IMR-90 (cell line): ENCODE measurements at regions not wholly inside any gene's neighbourhood (a gene's known extent, or its start where the extent isn't known, plus 50 kb on each side); places are given as distances from the start of the nearest gene placed in this dataset.

Source experiments
- ATAC-seq: fragments of 200-7000 bp; cut with Tn5 transposase; 2 replicates; pipeline ENCODE4 v1.9.1; 2020; ENCODE audit warnings: low read depth, mild to moderate bottlenecking, moderate library complexity
- BruUV-seq: library from RNA; stranded (reverse); fragments of 400-500 nt; replicated peaks from 2 replicates; lab custom pipeline; 2021; lab: Mats Ljungman, UMichigan
- CTCF ChIA-PET: fragments of 300-600 bp; formaldehyde crosslinking; extraction: SDS; loops from one replicate; lab custom pipeline; 2021; ENCODE audit warnings: antibody characterized with exemption; lab: Yijun Ruan, JAX
- POLR2A ChIA-PET: fragments of 300-600 bp; sonication (Branson Sonifier 250); formaldehyde crosslinking; loops from one replicate; lab custom pipeline; 2022; ENCODE audit warnings: antibody characterized with exemption; ENCODE audit not compliant: unreplicated experiment; lab: Charles Lee
- DNase-seq: peaks from one replicate; pipeline ENCODE4 v3.0.0; 2013
- H2AFZ ChIP-seq: replicated peaks from 2 replicates; pipeline ENCODE3; 2013; ENCODE audit warnings: low read length, mild to moderate bottlenecking; ENCODE audit not compliant: poor library complexity
- H2AK5ac ChIP-seq: 2 replicates; pipeline ENCODE4 v1.6.1; 2013; ENCODE audit warnings: low read depth, low read length, inconsistent platforms
- H2AK9ac ChIP-seq: replicated peaks from 2 replicates; pipeline ENCODE3; 2013; ENCODE audit warnings: mild to moderate bottlenecking, low read depth, low read length, moderate library complexity; ENCODE audit not compliant: poor library complexity
- H2BK120ac ChIP-seq: 2 replicates; pipeline ENCODE4 v1.6.1; 2013; ENCODE audit warnings: low read depth, low read length, inconsistent platforms
- H2BK15ac ChIP-seq: 3 replicates; pipeline ENCODE4 v1.6.1; 2013; ENCODE audit warnings: low read depth, low read length, inconsistent platforms
- H2BK20ac ChIP-seq: 2 replicates; pipeline ENCODE4 v1.6.1; 2013; ENCODE audit warnings: low read depth, mild to moderate bottlenecking, inconsistent platforms, low read length, moderate library complexity
- H2BK5ac ChIP-seq: 2 replicates; pipeline ENCODE4 v1.6.1; 2013; ENCODE audit warnings: mild to moderate bottlenecking, low read depth, low read length, inconsistent platforms; ENCODE audit not compliant: poor library complexity, severe bottlenecking
- H3K14ac ChIP-seq: replicated peaks from 2 replicates; pipeline ENCODE4 v1.6.1; 2013; ENCODE audit warnings: low read depth, low read length, inconsistent platforms
- H3K18ac ChIP-seq: 2 replicates; pipeline ENCODE4 v1.6.1; 2013; ENCODE audit warnings: low read depth, low read length, control low read depth
- H3K23ac ChIP-seq: 2 replicates; pipeline ENCODE4 v1.6.1; 2013; ENCODE audit warnings: low read depth, low read length, inconsistent platforms
- H3K27ac ChIP-seq: 2 replicates; pipeline ENCODE4 v1.5.1; 2013; ENCODE audit warnings: mild to moderate bottlenecking, control low read depth, low read length; ENCODE audit not compliant: insufficient read depth
- H3K27me3 ChIP-seq: 2 replicates; pipeline ENCODE4 v1.6.1; 2013; ENCODE audit warnings: low read length; ENCODE audit not compliant: control insufficient read depth, insufficient read depth
- H3K36me3 ChIP-seq: 2 replicates; pipeline ENCODE4 v1.6.1; 2013; ENCODE audit warnings: low read length, mixed read lengths; ENCODE audit not compliant: control insufficient read depth, insufficient read depth
- H3K4ac ChIP-seq: 2 replicates; pipeline ENCODE4 v1.6.1; 2013; ENCODE audit warnings: low read depth, low read length, inconsistent platforms
- H3K4me1 ChIP-seq: 2 replicates; pipeline ENCODE4 v1.6.1; 2013; ENCODE audit warnings: low read length, mixed read lengths; ENCODE audit not compliant: control insufficient read depth, insufficient read depth
- H3K4me2 ChIP-seq: 2 replicates; pipeline ENCODE4 v1.6.1; 2013; ENCODE audit warnings: low read depth, mild to moderate bottlenecking, control low read depth, low read length, moderate library complexity
- H3K4me3 ChIP-seq: 2 replicates; pipeline ENCODE4 v1.5.1; 2013; ENCODE audit warnings: low read depth, mild to moderate bottlenecking, control low read depth, low read length, moderate library complexity; ENCODE audit not compliant: insufficient read depth
- H3K56ac ChIP-seq: 2 replicates; pipeline ENCODE4 v1.6.1; 2013; ENCODE audit warnings: low read length, inconsistent platforms; ENCODE audit not compliant: insufficient read depth; ENCODE audit errors: extremely low read depth
- H3K79me1 ChIP-seq, 2 experiments: 2 replicates each; pipeline ENCODE4 v1.6.1; 2013; ENCODE audit warnings: low read length in 2 of 2, inconsistent platforms in 1 of 2, low read depth in 1 of 2
- H3K9ac ChIP-seq: 2 replicates; pipeline ENCODE4 v1.6.1; 2013; ENCODE audit warnings: low read depth, low read length, control low read depth
- H3K9me1 ChIP-seq: 2 replicates; pipeline ENCODE4 v1.6.1; 2013; ENCODE audit warnings: low read length, inconsistent platforms; ENCODE audit not compliant: insufficient read depth
- H3K9me3 ChIP-seq: 2 replicates; pipeline ENCODE4 v1.6.1; 2013; ENCODE audit warnings: low read length; ENCODE audit not compliant: control insufficient read depth, insufficient read depth
- H4K20me1 ChIP-seq: 2 replicates; pipeline ENCODE4 v1.6.1; 2013; ENCODE audit warnings: low read length, inconsistent platforms; ENCODE audit not compliant: insufficient read depth
- H4K5ac ChIP-seq: 2 replicates; pipeline ENCODE4 v1.6.1; 2013; ENCODE audit warnings: mild to moderate bottlenecking, low read depth, low read length, control low read depth
- H4K8ac ChIP-seq, 2 experiments: 2 replicates each; pipeline ENCODE4 v1.6.1; 2013; ENCODE audit warnings: low read depth in 2 of 2, low read length in 2 of 2, control low read depth in 1 of 2, inconsistent platforms in 1 of 2
- H4K91ac ChIP-seq: 2 replicates; pipeline ENCODE4 v1.6.1; 2013; ENCODE audit warnings: low read depth, low read length, inconsistent platforms; ENCODE audit not compliant: insufficient read depth
- BHLHE40 ChIP-seq: fragments of 150-350 bp; IDR thresholded peaks from 2 replicates; pipeline ENCODE4 v1.6.1; 2016; ENCODE audit warnings: mild to moderate bottlenecking, low read depth, low read length
- CEBPB ChIP-seq: IDR thresholded peaks from 2 replicates; pipeline ENCODE4 v1.6.1; 2012; ENCODE audit warnings: low read depth, low read length, improper control_type of control experiment
- CTCF ChIP-seq: conservative IDR thresholded peaks from 2 replicates; pipeline ENCODE4 v1.5.1; 2012; ENCODE audit warnings: mild to moderate bottlenecking, low read depth, low read length, improper control_type of control experiment
- ELK1 ChIP-seq: fragments of 150-350 bp; IDR thresholded peaks from 2 replicates; pipeline ENCODE4 v1.6.1; 2016; ENCODE audit warnings: low read depth, mild to moderate bottlenecking, low read length, moderate library complexity, borderline replicate concordance
- FOS ChIP-seq: fragments of 150-350 bp; IDR thresholded peaks from 2 replicates; pipeline ENCODE4 v1.6.1; 2016; ENCODE audit warnings: low read depth, low read length
- MAFK ChIP-seq: IDR thresholded peaks from 2 replicates; pipeline ENCODE4 v1.6.1; 2012; ENCODE audit warnings: low read depth, low read length, improper control_type of control experiment
- MXI1 ChIP-seq: IDR thresholded peaks from 2 replicates; pipeline ENCODE4 v1.6.1; 2012; ENCODE audit warnings: low read depth, mild to moderate bottlenecking, low read length, moderate library complexity, borderline replicate concordance
- RAD21 ChIP-seq: IDR thresholded peaks from 2 replicates; pipeline ENCODE4 v1.6.1; 2012; ENCODE audit warnings: low read length, improper control_type of control experiment
- WGBS, 2 experiments: methylation state at CpG; one replicate each; pipeline versions ENCODE4 v1.1.5 to v1.1.7; 2013; ENCODE audit warnings: missing lambda C conversion rate in 2 of 2; ENCODE audit not compliant: insufficient read length in 1 of 2; ENCODE audit errors: extremely low coverage in 2 of 2; 5-methylcytosine and 5-hydroxymethylcytosine counted together
- dilution Hi-C: fragments of 300-500 bp; cut with HindIII; formaldehyde crosslinking; loops from one replicate; pipeline ENCODE4 v1.14.3; 2018; ENCODE audit warnings: low sequenced_read_pairs; ENCODE audit not compliant: unreplicated experiment
- in situ Hi-C: fragments of 300-500 bp; cut with MboI; formaldehyde crosslinking; loops from 3 replicates; pipeline ENCODE4 v1.14.3; 2019; ENCODE audit warnings: low sequenced_read_pairs, inconsistent platforms, mixed read lengths
- intact Hi-C: fragments of 100-400 bp; cut with micrococcal nuclease; formaldehyde crosslinking; loops from 2 replicates; pipeline ENCODE4 v1.10.0; 2022

- H2BK15ac ChIP-seq = no peak overlapping the region
- no peak overlapping the region for H2AK9ac ChIP-seq
- H3K4me1 ChIP-seq = no peaks in the 10 kb centered on the region; the same call in 1 of the 2 replicates
- dilution Hi-C loops = no loop called here
- no peak overlapping the region for H3K27ac ChIP-seq
- DNase-seq (no peak), ATAC-seq (no peak)
- H3K4me2 ChIP-seq = no peak overlapping the region
- H3K9me1 ChIP-seq = no peaks in the 10 kb centered on the region
- H3K27me3 ChIP-seq = no peaks in the 10 kb centered on the region; the same call in 1 of the 2 replicates
- no peak overlapping the region for H3K18ac ChIP-seq
- H4K8ac ChIP-seq = no peak overlapping the region
- no peak overlapping the region for H4K91ac ChIP-seq
- no peak for TF ChIP-seq ELK1
- TF ChIP-seq BHLHE40 = no peak
- no peak for TF ChIP-seq CTCF
- TF ChIP-seq RAD21 = no peak
- no peak for TF ChIP-seq CEBPB
- no peak for TF ChIP-seq MXI1
- TF ChIP-seq FOS = no peak
- no peak for TF ChIP-seq MAFK
- ChIA-PET CTCF (no interaction called here), POLR2A (no interaction called here)
- intact Hi-C loops = no loop called here
- no peak overlapping the region for H2AK5ac ChIP-seq
- WGBS, 2 experiments = 38% methylated on average over 1 of the region's 3 CpGs; no CpG with 5 or more reads in 1 of the 2 experiments
- no peak overlapping the region for H3K4ac ChIP-seq
- H3K23ac ChIP-seq = no peak overlapping the region
- H2BK20ac ChIP-seq = no peak overlapping the region
- no peaks in the 10 kb centered on the region for H3K79me1 ChIP-seq
- H4K5ac ChIP-seq = no peak overlapping the region
- H3K14ac ChIP-seq = no peak overlapping the region
- no peaks in the 10 kb centered on the region for H3K36me3 ChIP-seq
- H3K9me3 ChIP-seq = no peaks in the 10 kb centered on the region
- no peak overlapping the region for H2BK120ac ChIP-seq
- no peak overlapping the region for H3K9ac ChIP-seq
- no peaks in the 10 kb centered on the region for H4K20me1 ChIP-seq
- no peak overlapping the region for H2AFZ ChIP-seq
- no peak overlapping the region for H3K56ac ChIP-seq
- H2BK5ac ChIP-seq = no peak overlapping the region
- BruUV-seq = no TSS peak
- in situ Hi-C loops = no loop called here
- H3K4me3 ChIP-seq = no peak overlapping the region
These were observed 149.1 kb downstream of the BMP4 start for GRCh38 chr14:53807542-53807941.
